HUES48 (cell line): ENCODE measurements at regions not wholly inside any gene's neighbourhood (a gene's known extent, or its start where the extent isn't known, plus 50 kb on each side); places are given as distances from the start of the nearest gene placed in this dataset.

Experiments
- H3K27ac ChIP-seq: one replicate; pipeline ENCODE4 v1.7.0; 2013; ENCODE audit warnings: low read depth, low read length, inconsistent platforms
- H3K27me3 ChIP-seq: 2 replicates; pipeline ENCODE4 v1.6.1; 2013; ENCODE audit warnings: mild to moderate bottlenecking, low read length; ENCODE audit not compliant: control insufficient read depth, insufficient read depth
- H3K36me3 ChIP-seq: 2 replicates; pipeline ENCODE4 v1.6.1; 2013; ENCODE audit warnings: low read length; ENCODE audit not compliant: control insufficient read depth, insufficient read depth
- H3K4me1 ChIP-seq: 2 replicates; pipeline ENCODE4 v1.6.1; 2013; ENCODE audit warnings: mild to moderate bottlenecking, low read length; ENCODE audit not compliant: control insufficient read depth, insufficient read depth
- H3K4me3 ChIP-seq: 2 replicates; pipeline ENCODE4 v1.5.1; 2013; ENCODE audit warnings: mild to moderate bottlenecking, low read depth, low read length
- H3K9ac ChIP-seq: 2 replicates; pipeline ENCODE4 v1.6.1; 2013; ENCODE audit warnings: mild to moderate bottlenecking, low read depth, low read length, moderate library complexity
- H3K9me3 ChIP-seq: 2 replicates; pipeline ENCODE4 v1.6.1; 2013; ENCODE audit warnings: low read length; ENCODE audit not compliant: control insufficient read depth, insufficient read depth

- Histone ChIP-seq H3K9me3 (no peaks in the 10 kb centered on the region), H3K27ac (no peak overlapping the region), H3K36me3 (no peaks in the 10 kb centered on the region), H3K27me3 (no peaks in the 10 kb centered on the region), H3K4me1 (no peaks in the 10 kb centered on the region), H3K9ac (no peak overlapping the region), H3K4me3 (no peak overlapping the region)
Measured at GRCh38 chr6:85995339-85996033, 352.8 kb upstream of the SYNCRIP start.

DNA sequence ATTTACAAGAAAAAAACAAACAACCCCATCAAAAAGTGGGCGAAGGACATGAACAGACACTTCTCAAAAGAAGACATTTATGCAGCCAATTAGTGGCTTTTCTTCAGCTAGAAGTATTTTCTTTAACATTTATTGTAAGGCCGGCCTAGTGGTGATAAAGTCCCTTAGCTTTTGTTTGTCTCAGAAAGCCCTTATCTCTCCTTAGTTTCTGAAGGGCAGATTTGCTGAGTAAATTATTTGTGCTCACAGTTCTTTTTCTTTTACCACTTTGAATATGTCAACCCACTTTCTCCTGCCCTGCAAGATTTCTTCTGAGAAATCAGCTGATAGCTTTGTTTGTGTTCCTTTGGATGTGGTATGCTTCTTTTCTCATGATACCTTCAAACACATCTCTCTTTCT is 344.0 kb upstream of the SYNCRIP start:
- Histone ChIP-seq H3K9ac (no peak overlapping the region), H3K4me3 (no peak overlapping the region), H3K27me3 (no peaks in the 10 kb centered on the region), H3K36me3 (no peaks in the 10 kb centered on the region), H3K9me3 (peaks cover 7% of the 10 kb centered on the region; the same call in 1 of the 2 replicates), H3K27ac (no peak overlapping the region), H3K4me1 (no peaks in the 10 kb centered on the region)

DNA sequence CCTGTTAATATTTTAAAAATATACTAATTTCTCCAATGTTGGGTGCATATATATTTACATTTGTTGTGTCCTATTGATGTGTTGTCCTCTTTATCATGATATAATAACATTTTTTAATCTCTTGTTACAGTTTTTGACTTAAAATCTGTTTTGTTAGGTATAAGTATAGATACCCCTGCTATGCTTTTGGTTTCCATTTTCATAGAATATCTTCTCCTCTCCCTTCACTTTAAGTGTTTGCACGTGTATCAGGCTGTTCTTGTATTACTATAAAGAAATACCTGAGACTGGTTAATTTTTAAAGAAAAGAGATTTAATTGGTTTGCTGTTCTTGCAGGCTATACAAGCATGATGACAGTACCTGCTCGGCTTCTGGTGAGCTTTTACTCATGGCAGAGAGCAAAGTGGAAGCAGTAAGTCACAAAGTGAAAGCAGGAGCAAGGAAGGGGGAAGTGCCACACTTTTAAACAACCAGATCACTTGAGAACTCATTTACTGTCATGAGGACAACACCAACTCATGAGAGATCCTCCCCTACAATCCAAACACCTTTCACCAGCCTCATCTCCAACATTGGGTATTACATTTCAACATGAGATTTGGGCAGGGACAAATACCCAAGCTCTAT is 340.5 kb upstream of the SYNCRIP start:
- Histone ChIP-seq H3K4me1 (no peaks in the 10 kb centered on the region), H3K4me3 (no peak overlapping the region), H3K9ac (no peak overlapping the region), H3K9me3 (peaks cover 7% of the 10 kb centered on the region; the same call in 1 of the 2 replicates), H3K27me3 (no peaks in the 10 kb centered on the region), H3K36me3 (no peaks in the 10 kb centered on the region), H3K27ac (no peak overlapping the region)

DNA sequence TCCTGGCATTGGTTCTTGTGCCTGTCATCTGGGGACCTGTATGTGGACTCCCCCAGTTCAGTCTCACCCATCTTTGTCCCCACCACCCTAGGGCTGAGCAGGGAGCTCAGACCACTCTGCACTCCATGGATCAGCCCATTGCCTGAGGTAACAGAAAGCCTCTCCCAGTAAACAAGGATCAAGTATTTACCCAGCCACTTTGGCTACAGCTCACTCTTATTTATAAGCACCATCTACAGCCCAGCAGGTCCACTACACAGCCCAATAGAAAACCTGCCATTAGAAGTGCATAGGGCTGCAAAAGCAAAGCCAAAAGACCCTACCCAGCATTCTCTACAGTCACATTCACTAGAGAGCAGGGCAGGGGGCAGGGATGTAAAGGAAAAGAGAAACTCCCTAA is 335.0 kb upstream of the SYNCRIP start:
- no peak overlapping the region for H3K4me3 ChIP-seq
- no peak overlapping the region for H3K9ac ChIP-seq
- H3K27ac ChIP-seq = no peak overlapping the region
- no peaks in the 10 kb centered on the region for H3K9me3 ChIP-seq
- H3K4me1 ChIP-seq = no peaks in the 10 kb centered on the region
- no peaks in the 10 kb centered on the region for H3K36me3 ChIP-seq
- H3K27me3 ChIP-seq = no peaks in the 10 kb centered on the region

- H3K4me3 ChIP-seq = no peak overlapping the region
- H3K36me3 ChIP-seq = no peaks in the 10 kb centered on the region
- no peaks in the 10 kb centered on the region for H3K9me3 ChIP-seq
- H3K27ac ChIP-seq = no peak overlapping the region
- no peaks in the 10 kb centered on the region for H3K4me1 ChIP-seq
- no peak overlapping the region for H3K9ac ChIP-seq
- H3K27me3 ChIP-seq = no peaks in the 10 kb centered on the region
Measured at GRCh38 chr6:85975957-85976356, 333.3 kb upstream of the SYNCRIP start.

- no peaks in the 10 kb centered on the region for H3K9me3 ChIP-seq
- H3K27ac ChIP-seq = no peak overlapping the region
- no peaks in the 10 kb centered on the region for H3K4me1 ChIP-seq
- H3K4me3 ChIP-seq = no peak overlapping the region
- no peaks in the 10 kb centered on the region for H3K36me3 ChIP-seq
- H3K27me3 ChIP-seq = no peaks in the 10 kb centered on the region
- H3K9ac ChIP-seq = no peak overlapping the region
Measured at GRCh38 chr6:85971238-85971637, 328.6 kb upstream of the SYNCRIP start.

GRCh38 chr6:85966828-85967227 is 324.1 kb upstream of the SYNCRIP start:
- Histone ChIP-seq H3K4me1 (no peaks in the 10 kb centered on the region), H3K4me3 (no peak overlapping the region), H3K27me3 (no peaks in the 10 kb centered on the region), H3K36me3 (no peaks in the 10 kb centered on the region), H3K9ac (no peak overlapping the region), H3K27ac (no peak overlapping the region), H3K9me3 (no peaks in the 10 kb centered on the region)

- H3K27ac ChIP-seq = no peak overlapping the region
Measured at GRCh38 chr6:85961746-85962145, 319.1 kb upstream of the SYNCRIP start.

GRCh38 chr6:85961125-85961524 is 318.4 kb upstream of the SYNCRIP start:
- Histone ChIP-seq H3K4me1 (no peaks in the 10 kb centered on the region), H3K27ac (no peak overlapping the region), H3K9me3 (0 out of 2 replicates have a peak, but pooled peaks cover 6% of the 10 kb centered on the region), H3K27me3 (no peaks in the 10 kb centered on the region), H3K36me3 (no peaks in the 10 kb centered on the region), H3K4me3 (no peak overlapping the region), H3K9ac (no peak overlapping the region)

More at GRCh38 chr6:85961746-85962145, 319.1 kb upstream of the SYNCRIP start:
- Histone ChIP-seq H3K27me3 (no peaks in the 10 kb centered on the region), H3K9ac (no peak overlapping the region), H3K4me3 (no peak overlapping the region), H3K36me3 (no peaks in the 10 kb centered on the region), H3K4me1 (no peaks in the 10 kb centered on the region), H3K9me3 (0 out of 2 replicates have a peak, but pooled peaks cover 6% of the 10 kb centered on the region)

- H3K9me3 ChIP-seq = no peaks in the 10 kb centered on the region
- no peaks in the 10 kb centered on the region for H3K27me3 ChIP-seq
- H3K4me3 ChIP-seq = no peak overlapping the region
- no peak overlapping the region for H3K9ac ChIP-seq
- H3K4me1 ChIP-seq = no peaks in the 10 kb centered on the region
- no peak overlapping the region for H3K27ac ChIP-seq
- H3K36me3 ChIP-seq = no peaks in the 10 kb centered on the region
Measured at GRCh38 chr6:85948481-85948880, 305.8 kb upstream of the SYNCRIP start.

- H3K4me1 ChIP-seq = no peaks in the 10 kb centered on the region
- no peaks in the 10 kb centered on the region for H3K9me3 ChIP-seq
- H3K4me3 ChIP-seq = no peak overlapping the region
Measured at GRCh38 chr6:85945459-85946185, 302.9 kb upstream of the SYNCRIP start.

More at GRCh38 chr6:85945459-85946185, 302.9 kb upstream of the SYNCRIP start:
- no peak overlapping the region for H3K9ac ChIP-seq
- H3K27ac ChIP-seq = no peak overlapping the region
- H3K27me3 ChIP-seq = no peaks in the 10 kb centered on the region
- no peaks in the 10 kb centered on the region for H3K36me3 ChIP-seq
